Umbilical cord (tissue), 1 donor: ENCODE measurements at regions not wholly inside any gene's neighbourhood (a gene's known extent, or its start where the extent isn't known, plus 50 kb on each side); places are given as distances from the start of the nearest gene placed in this dataset.
A peak's percentile ranks its signal among the peaks of the same experiment; 100 is the strongest.
"Not testable (repeated sequence)": the region's sequence is repeated elsewhere in the genome, so short reads cannot be mapped to it uniquely, and the experiment has no call there.

Source experiments
- DNase-seq: peaks from one replicate; pipeline ENCODE4 v3.0.0-alpha.2; 2015; ENCODE audit warnings: low spot score

- no peak for DNase-seq
Measured at GRCh38 chr9:115462623-115463022, 344.7 kb upstream of the TNC start.

- DNase-seq = no peak
Measured at GRCh38 chr9:115466756-115467155, 348.8 kb upstream of the TNC start.

GRCh38 chr9:115469841-115470240 lies 351.9 kb upstream of the TNC start:
- no peak for DNase-seq

GRCh38 chr9:115473032-115473431 lies 355.1 kb upstream of the TNC start:
- DNase-seq = not testable (repeated sequence)

GRCh38 chr9:115481769-115482168 lies 363.8 kb upstream of the TNC start:
- no peak for DNase-seq

GRCh38 chr9:115482747-115483146 lies 364.8 kb upstream of the TNC start:
- no peak for DNase-seq

- no peak for DNase-seq
Measured at GRCh38 chr9:115492869-115493268, 374.9 kb upstream of the TNC start.

- no peak for DNase-seq
Measured at GRCh38 chr9:115494393-115494792, 376.4 kb upstream of the TNC start.

GRCh38 chr9:115495052-115495635 lies 377.2 kb upstream of the TNC start:
- DNase-seq = peak; percentile 56

- no peak for DNase-seq
Measured at GRCh38 chr9:115495836-115496235, 377.9 kb upstream of the TNC start.

- no peak for DNase-seq
Measured at GRCh38 chr9:115498303-115498702, 380.3 kb upstream of the TNC start.

- no peak for DNase-seq
Measured at GRCh38 chr9:115507148-115507547, 389.2 kb upstream of the TNC start.

- no peak for DNase-seq
Measured at GRCh38 chr9:115513148-115513547, 395.2 kb upstream of the TNC start.

- no peak for DNase-seq
Measured at GRCh38 chr9:115514454-115514853, 396.5 kb upstream of the TNC start.

- no peak for DNase-seq
Measured at GRCh38 chr9:115517335-115518075, 399.5 kb upstream of the TNC start.

- no peak for DNase-seq
Measured at GRCh38 chr9:115520646-115521045, 402.7 kb upstream of the TNC start.

- no peak for DNase-seq
Measured at GRCh38 chr9:115522912-115523311, 405.0 kb upstream of the TNC start.

GRCh38 chr9:115524453-115525059 lies 406.6 kb upstream of the TNC start:
- DNase-seq = peak; percentile 89

GRCh38 chr9:115525111-115526058 lies 407.4 kb upstream of the TNC start:
- no peak for DNase-seq

- DNase-seq = peak; percentile 39
Measured at GRCh38 chr9:115531410-115532125, 413.6 kb upstream of the TNC start.

GRCh38 chr9:115533511-115533910 lies 415.6 kb upstream of the TNC start:
- DNase-seq = no peak
